ENCODE measurements at regions not wholly inside any gene's neighbourhood (a gene's known extent, or its start where the extent isn't known, plus 50 kb on each side); places are given as distances from the start of the nearest gene placed in this dataset.

GRCh38 chr6:62345962-62346689, 60.1 kb upstream of the KHDRBS2 start:
- H3K27ac Mint-ChIP-seq, result no peak overlapping the region
- no peaks in the 10 kb centered on the region for H3K27me3 Mint-ChIP-seq (ENCODE audit: low read depth, poor library complexity)
- H3K4me3 Mint-ChIP-seq, result no peak overlapping the region
- TF ChIP-seq, protein P1, sequence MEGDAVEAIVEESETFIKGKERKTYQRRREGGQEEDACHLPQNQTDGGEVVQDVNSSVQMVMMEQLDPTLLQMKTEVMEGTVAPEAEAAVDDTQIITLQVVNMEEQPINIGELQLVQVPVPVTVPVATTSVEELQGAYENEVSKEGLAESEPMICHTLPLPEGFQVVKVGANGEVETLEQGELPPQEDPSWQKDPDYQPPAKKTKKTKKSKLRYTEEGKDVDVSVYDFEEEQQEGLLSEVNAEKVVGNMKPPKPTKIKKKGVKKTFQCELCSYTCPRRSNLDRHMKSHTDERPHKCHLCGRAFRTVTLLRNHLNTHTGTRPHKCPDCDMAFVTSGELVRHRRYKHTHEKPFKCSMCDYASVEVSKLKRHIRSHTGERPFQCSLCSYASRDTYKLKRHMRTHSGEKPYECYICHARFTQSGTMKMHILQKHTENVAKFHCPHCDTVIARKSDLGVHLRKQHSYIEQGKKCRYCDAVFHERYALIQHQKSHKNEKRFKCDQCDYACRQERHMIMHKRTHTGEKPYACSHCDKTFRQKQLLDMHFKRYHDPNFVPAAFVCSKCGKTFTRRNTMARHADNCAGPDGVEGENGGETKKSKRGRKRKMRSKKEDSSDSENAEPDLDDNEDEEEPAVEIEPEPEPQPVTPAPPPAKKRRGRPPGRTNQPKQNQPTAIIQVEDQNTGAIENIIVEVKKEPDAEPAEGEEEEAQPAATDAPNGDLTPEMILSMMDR (IDR thresholded peaks at IDR 0.05), result no peak
- no peaks in the 10 kb centered on the region for H3K4me1 Mint-ChIP-seq
- H3K36me3 Mint-ChIP-seq (ENCODE audit: low read depth), result no peaks in the 10 kb centered on the region
- no peak for DNase-seq
- peaks cover 4% of the 10 kb centered on the region for H3K9me3 Mint-ChIP-seq

GRCh38 chr6:62345446-62345845, 59.4 kb upstream of the KHDRBS2 start:
- no peak overlapping the region for H3K27ac Mint-ChIP-seq
- no peak for DNase-seq
- H3K36me3 Mint-ChIP-seq (ENCODE audit: low read depth), result no peaks in the 10 kb centered on the region
- no peak overlapping the region for H3K4me3 Mint-ChIP-seq
- no peaks in the 10 kb centered on the region for H3K4me1 Mint-ChIP-seq
- H3K9me3 Mint-ChIP-seq, result peaks cover 4% of the 10 kb centered on the region
- no peaks in the 10 kb centered on the region for H3K27me3 Mint-ChIP-seq (ENCODE audit: low read depth, poor library complexity)
- TF ChIP-seq, protein P1 (IDR thresholded peaks at IDR 0.05), result no peak

GRCh38 chr6:62344850-62345249, 58.8 kb upstream of the KHDRBS2 start:
- no peaks in the 10 kb centered on the region for H3K4me1 Mint-ChIP-seq
- peaks cover 4% of the 10 kb centered on the region for H3K9me3 Mint-ChIP-seq
- H3K4me3 Mint-ChIP-seq, result no peak overlapping the region
- H3K27ac Mint-ChIP-seq, result no peak overlapping the region
- H3K27me3 Mint-ChIP-seq (ENCODE audit: low read depth, poor library complexity), result no peaks in the 10 kb centered on the region
- no peak for DNase-seq
- H3K36me3 Mint-ChIP-seq (ENCODE audit: low read depth), result no peaks in the 10 kb centered on the region
- TF ChIP-seq, protein P1 (IDR thresholded peaks at IDR 0.05), result no peak

- no peak for DNase-seq
- Mint-ChIP-seq H3K9me3 (no peaks in the 10 kb centered on the region), H3K4me3 (no peak overlapping the region), H3K36me3 (ENCODE audit: low read depth) (no peaks in the 10 kb centered on the region), H3K4me1 (no peaks in the 10 kb centered on the region), H3K27me3 (ENCODE audit: low read depth, poor library complexity) (no peaks in the 10 kb centered on the region), H3K27ac (no peak overlapping the region)
- TF ChIP-seq, protein P1 (IDR thresholded peaks at IDR 0.05), result no peak
These were observed 52.5 kb upstream of the KHDRBS2 start for GRCh38 chr6:62338477-62338876.

All from nephron progenitor cell (in vitro differentiated cells).